IMR-90 (cell line): ENCODE measurements at regions not wholly inside any gene's neighbourhood (a gene's known extent, or its start where the extent isn't known, plus 50 kb on each side); places are given as distances from the start of the nearest gene placed in this dataset.

Experiments used
- ATAC-seq: fragments of 200-7000 bp; cut with Tn5 transposase; 2 replicates; pipeline ENCODE4 v1.9.1; 2020; ENCODE audit warnings: low read depth, mild to moderate bottlenecking, moderate library complexity
- BruUV-seq: library from RNA; stranded (reverse); fragments of 400-500 nt; replicated peaks from 2 replicates; lab custom pipeline; 2021; lab: Mats Ljungman, UMichigan
- CTCF ChIA-PET: fragments of 300-600 bp; formaldehyde crosslinking; extraction: SDS; loops from one replicate; lab custom pipeline; 2021; ENCODE audit warnings: antibody characterized with exemption; lab: Yijun Ruan, JAX
- POLR2A ChIA-PET: fragments of 300-600 bp; sonication (Branson Sonifier 250); formaldehyde crosslinking; loops from one replicate; lab custom pipeline; 2022; ENCODE audit warnings: antibody characterized with exemption; ENCODE audit not compliant: unreplicated experiment; lab: Charles Lee
- DNase-seq: peaks from one replicate; pipeline ENCODE4 v3.0.0; 2013
- H2AFZ ChIP-seq: replicated peaks from 2 replicates; pipeline ENCODE3; 2013; ENCODE audit warnings: low read length, mild to moderate bottlenecking; ENCODE audit not compliant: poor library complexity
- H2AK5ac ChIP-seq: 2 replicates; pipeline ENCODE4 v1.6.1; 2013; ENCODE audit warnings: low read depth, low read length, inconsistent platforms
- H2AK9ac ChIP-seq: replicated peaks from 2 replicates; pipeline ENCODE3; 2013; ENCODE audit warnings: mild to moderate bottlenecking, low read depth, low read length, moderate library complexity; ENCODE audit not compliant: poor library complexity
- H2BK120ac ChIP-seq: 2 replicates; pipeline ENCODE4 v1.6.1; 2013; ENCODE audit warnings: low read depth, low read length, inconsistent platforms
- H2BK15ac ChIP-seq: 3 replicates; pipeline ENCODE4 v1.6.1; 2013; ENCODE audit warnings: low read depth, low read length, inconsistent platforms
- H2BK20ac ChIP-seq: 2 replicates; pipeline ENCODE4 v1.6.1; 2013; ENCODE audit warnings: low read depth, mild to moderate bottlenecking, inconsistent platforms, low read length, moderate library complexity
- H2BK5ac ChIP-seq: 2 replicates; pipeline ENCODE4 v1.6.1; 2013; ENCODE audit warnings: mild to moderate bottlenecking, low read depth, low read length, inconsistent platforms; ENCODE audit not compliant: poor library complexity, severe bottlenecking
- H3K14ac ChIP-seq: replicated peaks from 2 replicates; pipeline ENCODE4 v1.6.1; 2013; ENCODE audit warnings: low read depth, low read length, inconsistent platforms
- H3K18ac ChIP-seq: 2 replicates; pipeline ENCODE4 v1.6.1; 2013; ENCODE audit warnings: low read depth, low read length, control low read depth
- H3K23ac ChIP-seq: 2 replicates; pipeline ENCODE4 v1.6.1; 2013; ENCODE audit warnings: low read depth, low read length, inconsistent platforms
- H3K27ac ChIP-seq: 2 replicates; pipeline ENCODE4 v1.5.1; 2013; ENCODE audit warnings: mild to moderate bottlenecking, control low read depth, low read length; ENCODE audit not compliant: insufficient read depth
- H3K27me3 ChIP-seq: 2 replicates; pipeline ENCODE4 v1.6.1; 2013; ENCODE audit warnings: low read length; ENCODE audit not compliant: control insufficient read depth, insufficient read depth
- H3K36me3 ChIP-seq: 2 replicates; pipeline ENCODE4 v1.6.1; 2013; ENCODE audit warnings: low read length, mixed read lengths; ENCODE audit not compliant: control insufficient read depth, insufficient read depth
- H3K4ac ChIP-seq: 2 replicates; pipeline ENCODE4 v1.6.1; 2013; ENCODE audit warnings: low read depth, low read length, inconsistent platforms
- H3K4me1 ChIP-seq: 2 replicates; pipeline ENCODE4 v1.6.1; 2013; ENCODE audit warnings: low read length, mixed read lengths; ENCODE audit not compliant: control insufficient read depth, insufficient read depth
- H3K4me2 ChIP-seq: 2 replicates; pipeline ENCODE4 v1.6.1; 2013; ENCODE audit warnings: low read depth, mild to moderate bottlenecking, control low read depth, low read length, moderate library complexity
- H3K4me3 ChIP-seq: 2 replicates; pipeline ENCODE4 v1.5.1; 2013; ENCODE audit warnings: low read depth, mild to moderate bottlenecking, control low read depth, low read length, moderate library complexity; ENCODE audit not compliant: insufficient read depth
- H3K56ac ChIP-seq: 2 replicates; pipeline ENCODE4 v1.6.1; 2013; ENCODE audit warnings: low read length, inconsistent platforms; ENCODE audit not compliant: insufficient read depth; ENCODE audit errors: extremely low read depth
- H3K79me1 ChIP-seq, 2 experiments: 2 replicates each; pipeline ENCODE4 v1.6.1; 2013; ENCODE audit warnings: low read length in 2 of 2, inconsistent platforms in 1 of 2, low read depth in 1 of 2
- H3K9ac ChIP-seq: 2 replicates; pipeline ENCODE4 v1.6.1; 2013; ENCODE audit warnings: low read depth, low read length, control low read depth
- H3K9me1 ChIP-seq: 2 replicates; pipeline ENCODE4 v1.6.1; 2013; ENCODE audit warnings: low read length, inconsistent platforms; ENCODE audit not compliant: insufficient read depth
- H3K9me3 ChIP-seq: 2 replicates; pipeline ENCODE4 v1.6.1; 2013; ENCODE audit warnings: low read length; ENCODE audit not compliant: control insufficient read depth, insufficient read depth
- H4K20me1 ChIP-seq: 2 replicates; pipeline ENCODE4 v1.6.1; 2013; ENCODE audit warnings: low read length, inconsistent platforms; ENCODE audit not compliant: insufficient read depth
- H4K5ac ChIP-seq: 2 replicates; pipeline ENCODE4 v1.6.1; 2013; ENCODE audit warnings: mild to moderate bottlenecking, low read depth, low read length, control low read depth
- H4K8ac ChIP-seq, 2 experiments: 2 replicates each; pipeline ENCODE4 v1.6.1; 2013; ENCODE audit warnings: low read depth in 2 of 2, low read length in 2 of 2, control low read depth in 1 of 2, inconsistent platforms in 1 of 2
- H4K91ac ChIP-seq: 2 replicates; pipeline ENCODE4 v1.6.1; 2013; ENCODE audit warnings: low read depth, low read length, inconsistent platforms; ENCODE audit not compliant: insufficient read depth
- CHD1 ChIP-seq: IDR thresholded peaks from 2 replicates; pipeline ENCODE4 v1.6.1; 2012; ENCODE audit warnings: low read depth, low read length, improper control_type of control experiment
- MAZ ChIP-seq: IDR thresholded peaks from 2 replicates; pipeline ENCODE4 v1.6.1; 2012; ENCODE audit warnings: low read depth, mild to moderate bottlenecking, low read length, improper control_type of control experiment, moderate library complexity, borderline replicate concordance
- WGBS, 2 experiments: methylation state at CpG; one replicate each; pipeline versions ENCODE4 v1.1.5 to v1.1.7; 2013; ENCODE audit warnings: missing lambda C conversion rate in 2 of 2; ENCODE audit not compliant: insufficient read length in 1 of 2; ENCODE audit errors: extremely low coverage in 2 of 2; 5-methylcytosine and 5-hydroxymethylcytosine counted together
- dilution Hi-C: fragments of 300-500 bp; cut with HindIII; formaldehyde crosslinking; loops from one replicate; pipeline ENCODE4 v1.14.3; 2018; ENCODE audit warnings: low sequenced_read_pairs; ENCODE audit not compliant: unreplicated experiment
- in situ Hi-C: fragments of 300-500 bp; cut with MboI; formaldehyde crosslinking; loops from 3 replicates; pipeline ENCODE4 v1.14.3; 2019; ENCODE audit warnings: low sequenced_read_pairs, inconsistent platforms, mixed read lengths
- intact Hi-C: fragments of 100-400 bp; cut with micrococcal nuclease; formaldehyde crosslinking; loops from 2 replicates; pipeline ENCODE4 v1.10.0; 2022
- TF ChIP-seq, protein P1 (sequence below): conservative IDR thresholded peaks from 2 replicates; pipeline ENCODE4 v1.5.1; 2012; ENCODE audit warnings: mild to moderate bottlenecking, low read depth, low read length, improper control_type of control experiment

GRCh38 chr3:32620611-32621310, 50.1 kb upstream of the DYNC1LI1 start:
- peak overlapping the region; percentile 66 for H2AFZ ChIP-seq
- intact Hi-C loops: no loop called here
- WGBS, 2 experiments: no CpG with 5 or more reads among the region's 10 CpGs
- ATAC-seq: 0 out of 2 replicates have a peak, but pooled peaks have one; percentile 14
- H3K9me3 ChIP-seq: no peaks in the 10 kb centered on the region
- H3K56ac ChIP-seq: no peak overlapping the region
- no peak overlapping the region for H2BK15ac ChIP-seq
- H3K4me3 ChIP-seq: no peak overlapping the region
- dilution Hi-C loops: no loop called here
- no peak overlapping the region for H4K8ac ChIP-seq
- no peak overlapping the region for H3K27ac ChIP-seq
- no peaks in the 10 kb centered on the region for H4K20me1 ChIP-seq
- no peak overlapping the region; the same call in 1 of the 2 replicates for H3K4me2 ChIP-seq
- POLR2A ChIA-PET: no interaction called here
- in situ Hi-C loops: no loop called here
- H2AK5ac ChIP-seq: no peak overlapping the region
- H2BK20ac ChIP-seq: no peak overlapping the region
- DNase-seq: peak; percentile 10
- BruUV-seq: no TSS peak
- no peak overlapping the region for H4K91ac ChIP-seq
- peaks cover 1% of the 10 kb centered on the region; the same call in 1 of the 2 replicates for H3K27me3 ChIP-seq
- CTCF ChIA-PET: no interaction called here
- TF ChIP-seq MAZ (no peak), CHD1 (no peak)
- TF ChIP-seq, protein P1, sequence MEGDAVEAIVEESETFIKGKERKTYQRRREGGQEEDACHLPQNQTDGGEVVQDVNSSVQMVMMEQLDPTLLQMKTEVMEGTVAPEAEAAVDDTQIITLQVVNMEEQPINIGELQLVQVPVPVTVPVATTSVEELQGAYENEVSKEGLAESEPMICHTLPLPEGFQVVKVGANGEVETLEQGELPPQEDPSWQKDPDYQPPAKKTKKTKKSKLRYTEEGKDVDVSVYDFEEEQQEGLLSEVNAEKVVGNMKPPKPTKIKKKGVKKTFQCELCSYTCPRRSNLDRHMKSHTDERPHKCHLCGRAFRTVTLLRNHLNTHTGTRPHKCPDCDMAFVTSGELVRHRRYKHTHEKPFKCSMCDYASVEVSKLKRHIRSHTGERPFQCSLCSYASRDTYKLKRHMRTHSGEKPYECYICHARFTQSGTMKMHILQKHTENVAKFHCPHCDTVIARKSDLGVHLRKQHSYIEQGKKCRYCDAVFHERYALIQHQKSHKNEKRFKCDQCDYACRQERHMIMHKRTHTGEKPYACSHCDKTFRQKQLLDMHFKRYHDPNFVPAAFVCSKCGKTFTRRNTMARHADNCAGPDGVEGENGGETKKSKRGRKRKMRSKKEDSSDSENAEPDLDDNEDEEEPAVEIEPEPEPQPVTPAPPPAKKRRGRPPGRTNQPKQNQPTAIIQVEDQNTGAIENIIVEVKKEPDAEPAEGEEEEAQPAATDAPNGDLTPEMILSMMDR: no peak
- H4K5ac ChIP-seq: no peak overlapping the region
- H3K23ac ChIP-seq: peak overlapping the region; percentile 16
- no peaks in the 10 kb centered on the region for H3K36me3 ChIP-seq
- no peak overlapping the region for H3K18ac ChIP-seq
- H2BK5ac ChIP-seq: no peak overlapping the region
- no peaks in the 10 kb centered on the region; the same call in 1 of the 2 replicates for H3K9me1 ChIP-seq
- 0 out of 2 replicates have a peak, but pooled peaks cover 1% of the 10 kb centered on the region for H3K4me1 ChIP-seq
- H2BK120ac ChIP-seq: no peak overlapping the region
- no peak overlapping the region for H3K4ac ChIP-seq
- H3K9ac ChIP-seq: no peak overlapping the region
- H3K14ac ChIP-seq: peak overlapping the region; percentile 37; the same call in 1 of the 2 replicates
- H3K79me1 ChIP-seq: no peaks in the 10 kb centered on the region
- no peak overlapping the region for H2AK9ac ChIP-seq
